ENCODE measurements at regions not wholly inside any gene's neighbourhood (a gene's known extent, or its start where the extent isn't known, plus 50 kb on each side); places are given as distances from the start of the nearest gene placed in this dataset.

- no peak for TF ChIP-seq CTCF (IDR thresholded peaks at IDR 0.05)
- TF ChIP-seq POLR2AphosphoS5 (IDR thresholded peaks at IDR 0.05), result no peak
Observed at GRCh38 chr7:51882412-51882811, 565.8 kb upstream of the COBL start.
